ENCODE measurements at regions not wholly inside any gene's neighbourhood (a gene's known extent, or its start where the extent isn't known, plus 50 kb on each side); places are given as distances from the start of the nearest gene placed in this dataset.

- no peak for TF ChIP-seq CTCF (IDR thresholded peaks at IDR 0.05 in 8 of 11, conservative IDR thresholded peaks at IDR 0.05 in 3 of 11)
- no peak for TF ChIP-seq POLR2AphosphoS5 (IDR thresholded peaks at IDR 0.05)
- TF ChIP-seq POLR2A (IDR thresholded peaks at IDR 0.05) = no peak
- Histone ChIP-seq H3K4me1 (no peaks in the 10 kb centered on the region), H3K4me3 (no peak overlapping the region), H3K27me3 (replicated peaks in 1 of 7) (no peaks in the 10 kb centered on the region), H3K9me3 (no peaks in the 10 kb centered on the region), H3K27ac (no peak overlapping the region), H3K36me3 (no peaks in the 10 kb centered on the region)
- DNase-seq = no peak
- 86 to 96% (median 88%) methylated on average over 7 of the region's 7 CpGs for WGBS, 5 donors
- intact Hi-C loops (cut with DNase I; ENCODE audit: low total_unique reads) = no loop called here
Measured at GRCh38 chr5:15092801-15093200, 221.2 kb upstream of the ANKH start.

- no peak for TF ChIP-seq CTCF (IDR thresholded peaks at IDR 0.05 in 8 of 11, conservative IDR thresholded peaks at IDR 0.05 in 3 of 11)
- no peak for TF ChIP-seq POLR2AphosphoS5 (IDR thresholded peaks at IDR 0.05)
- TF ChIP-seq POLR2A (IDR thresholded peaks at IDR 0.05) = no peak
- no peak overlapping the region for H3K27ac ChIP-seq
- WGBS, 5 donors = 87 to 96% (median 92%) methylated on average over 2 of the region's 2 CpGs
- DNase-seq = no peak
- H3K4me1 ChIP-seq = no peaks in the 10 kb centered on the region
- H3K27me3 ChIP-seq (replicated peaks in 1 of 7) = peaks cover 0 to 3% (median 0%) of the 10 kb centered on the region in 7 donors
- intact Hi-C loops (cut with DNase I; ENCODE audit: low total_unique reads) = no loop called here
- peaks cover 0 to 8% (median 0%) of the 10 kb centered on the region in 8 donors for H3K9me3 ChIP-seq
- no peak overlapping the region for H3K4me3 ChIP-seq
- H3K36me3 ChIP-seq = no peaks in the 10 kb centered on the region
Measured at GRCh38 chr5:15085671-15086070, 214.1 kb upstream of the ANKH start.

- no peak overlapping the region for H3K4me3 ChIP-seq
- 62 to 73% (median 65%) methylated on average over 4 of the region's 4 CpGs for WGBS, 5 donors
- no peaks in the 10 kb centered on the region for H3K36me3 ChIP-seq
- peaks cover 0 to 8% (median 0%) of the 10 kb centered on the region in 8 donors for H3K9me3 ChIP-seq
- no peak overlapping the region for H3K27ac ChIP-seq
- TF ChIP-seq CTCF (IDR thresholded peaks at IDR 0.05 in 8 of 11, conservative IDR thresholded peaks at IDR 0.05 in 3 of 11) = no peak
- TF ChIP-seq POLR2A (IDR thresholded peaks at IDR 0.05) = no peak
- TF ChIP-seq POLR2AphosphoS5 (IDR thresholded peaks at IDR 0.05) = no peak
- DNase-seq = no peak
- H3K27me3 ChIP-seq (replicated peaks in 1 of 7) = peaks cover 0 to 3% (median 0%) of the 10 kb centered on the region in 7 donors
- no peaks in the 10 kb centered on the region for H3K4me1 ChIP-seq
- intact Hi-C loops (cut with DNase I; ENCODE audit: low total_unique reads) = no loop called here
Measured at GRCh38 chr5:15082096-15082495, 210.5 kb upstream of the ANKH start.

GRCh38 chr5:15080219-15080618, 208.6 kb upstream of the ANKH start:
- H3K4me1 ChIP-seq = no peaks in the 10 kb centered on the region
- peaks cover 0 to 8% (median 0%) of the 10 kb centered on the region in 8 donors for H3K9me3 ChIP-seq
- no peak overlapping the region for H3K4me3 ChIP-seq
- no peaks in the 10 kb centered on the region for H3K36me3 ChIP-seq
- DNase-seq = no peak
- intact Hi-C loops (cut with DNase I; ENCODE audit: low total_unique reads) = no loop called here
- no peak overlapping the region for H3K27ac ChIP-seq
- TF ChIP-seq POLR2A (IDR thresholded peaks at IDR 0.05) (no peak), POLR2AphosphoS5 (IDR thresholded peaks at IDR 0.05) (no peak), CTCF (IDR thresholded peaks at IDR 0.05 in 8 of 11, conservative IDR thresholded peaks at IDR 0.05 in 3 of 11) (no peak)
- WGBS, 5 donors = 66 to 83% (median 77%) methylated on average over 1 of the region's 1 CpG
- peaks cover 0 to 3% (median 0%) of the 10 kb centered on the region in 7 donors for H3K27me3 ChIP-seq (replicated peaks in 1 of 7)

All from spleen (tissue), 11 donors.